DOHH2 (cell line): ENCODE measurements at regions not wholly inside any gene's neighbourhood (a gene's known extent, or its start where the extent isn't known, plus 50 kb on each side); places are given as distances from the start of the nearest gene placed in this dataset.
"Not testable (repeated sequence)": the region's sequence is repeated elsewhere in the genome, so short reads cannot be mapped to it uniquely, and the experiment has no call there.

ENCODE experiments used
- EZH2phosphoT487 ChIP-seq: fragments of 200-600 bp; sonication (generic); IDR thresholded peaks from 2 replicates; pipeline ENCODE4 v1.6.1; 2017; ENCODE audit warnings: borderline replicate concordance, mild to moderate bottlenecking, antibody characterized with exemption, low read length, moderate library complexity, mixed read lengths
- TF ChIP-seq, protein P1 (sequence below): fragments of 200-600 bp; sonication (generic); IDR thresholded peaks from one replicate; pipeline ENCODE4 v1.5.1; 2014; ENCODE audit warnings: antibody characterized with exemption, mild to moderate bottlenecking, low read depth, low read length; ENCODE audit not compliant: poor library complexity, severe bottlenecking

DNA sequence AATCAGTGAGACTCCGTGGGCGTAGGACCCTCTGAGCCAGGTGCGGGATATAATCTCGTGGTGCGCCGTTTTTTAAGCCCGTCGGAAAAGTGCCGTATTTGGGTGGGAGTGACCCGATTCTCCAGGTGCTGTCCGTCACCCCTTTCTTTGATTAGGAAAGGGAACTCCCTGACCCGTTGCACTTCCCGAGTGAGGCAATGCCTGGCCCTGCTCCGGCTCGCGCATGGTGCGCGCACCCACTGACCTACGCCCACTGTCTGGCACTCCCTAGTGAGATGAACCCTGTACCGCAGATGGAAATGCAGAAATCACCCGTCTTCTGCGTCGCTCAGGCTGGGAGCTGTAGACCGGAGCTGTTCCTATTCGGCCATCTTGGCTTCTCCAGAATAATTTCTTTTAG lies 612.3 kb downstream of the RAPGEF2 start:
- TF ChIP-seq, protein P1, sequence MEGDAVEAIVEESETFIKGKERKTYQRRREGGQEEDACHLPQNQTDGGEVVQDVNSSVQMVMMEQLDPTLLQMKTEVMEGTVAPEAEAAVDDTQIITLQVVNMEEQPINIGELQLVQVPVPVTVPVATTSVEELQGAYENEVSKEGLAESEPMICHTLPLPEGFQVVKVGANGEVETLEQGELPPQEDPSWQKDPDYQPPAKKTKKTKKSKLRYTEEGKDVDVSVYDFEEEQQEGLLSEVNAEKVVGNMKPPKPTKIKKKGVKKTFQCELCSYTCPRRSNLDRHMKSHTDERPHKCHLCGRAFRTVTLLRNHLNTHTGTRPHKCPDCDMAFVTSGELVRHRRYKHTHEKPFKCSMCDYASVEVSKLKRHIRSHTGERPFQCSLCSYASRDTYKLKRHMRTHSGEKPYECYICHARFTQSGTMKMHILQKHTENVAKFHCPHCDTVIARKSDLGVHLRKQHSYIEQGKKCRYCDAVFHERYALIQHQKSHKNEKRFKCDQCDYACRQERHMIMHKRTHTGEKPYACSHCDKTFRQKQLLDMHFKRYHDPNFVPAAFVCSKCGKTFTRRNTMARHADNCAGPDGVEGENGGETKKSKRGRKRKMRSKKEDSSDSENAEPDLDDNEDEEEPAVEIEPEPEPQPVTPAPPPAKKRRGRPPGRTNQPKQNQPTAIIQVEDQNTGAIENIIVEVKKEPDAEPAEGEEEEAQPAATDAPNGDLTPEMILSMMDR, result not testable (repeated sequence)
- not testable (repeated sequence) for TF ChIP-seq EZH2phosphoT487
